ENCODE measurements at regions not wholly inside any gene's neighbourhood (a gene's known extent, or its start where the extent isn't known, plus 50 kb on each side); places are given as distances from the start of the nearest gene placed in this dataset.
"Not testable (repeated sequence)": the region's sequence is repeated elsewhere in the genome, so short reads cannot be mapped to it uniquely, and the experiment has no call there.

- not testable (repeated sequence) for DNase-seq
Measured at GRCh38 chr16:13336907-13337881, 435.8 kb downstream of the SHISA9 start.

- no peak for DNase-seq
Measured at GRCh38 chr16:13338044-13338443, 436.6 kb downstream of the SHISA9 start.

GRCh38 chr16:13342675-13343074, 441.3 kb downstream of the SHISA9 start:
- DNase-seq, result no peak

- no peak for DNase-seq
Measured at GRCh38 chr16:13344001-13344400, 442.6 kb downstream of the SHISA9 start.

- no peak for DNase-seq
Measured at GRCh38 chr16:13348416-13348815, 447.0 kb downstream of the SHISA9 start.

- DNase-seq, result no peak
Measured at GRCh38 chr16:13350000-13350399, 448.6 kb downstream of the SHISA9 start.

- DNase-seq, result no peak
Measured at GRCh38 chr16:13351181-13351580, 449.8 kb downstream of the SHISA9 start.

- DNase-seq, result no peak
Measured at GRCh38 chr16:13351601-13352217, 450.3 kb downstream of the SHISA9 start.

GRCh38 chr16:13352796-13353195, 451.4 kb downstream of the SHISA9 start:
- not testable (repeated sequence) for DNase-seq

GRCh38 chr16:13357842-13358241, 456.4 kb downstream of the SHISA9 start:
- not testable (repeated sequence) for DNase-seq

GRCh38 chr16:13359835-13360234, 458.4 kb downstream of the SHISA9 start:
- DNase-seq, result no peak

- no peak for DNase-seq
Measured at GRCh38 chr16:13372421-13372820, 471.0 kb downstream of the SHISA9 start.

GRCh38 chr16:13376174-13376573, 474.8 kb downstream of the SHISA9 start:
- DNase-seq, result no peak

GRCh38 chr16:13377143-13377542, 475.7 kb downstream of the SHISA9 start:
- DNase-seq, result no peak

- no peak for DNase-seq
Measured at GRCh38 chr16:13378151-13378550, 476.8 kb downstream of the SHISA9 start.

GRCh38 chr16:13379266-13379665, 477.9 kb downstream of the SHISA9 start:
- no peak for DNase-seq

GRCh38 chr16:13385156-13386040, 484.0 kb downstream of the SHISA9 start:
- DNase-seq, result not testable (repeated sequence)

GRCh38 chr16:13390093-13390985, 488.9 kb downstream of the SHISA9 start:
- DNase-seq, result peak; percentile 50

GRCh38 chr16:13390986-13391305, 489.5 kb downstream of the SHISA9 start:
- DNase-seq, result no peak

- DNase-seq, result no peak
Measured at GRCh38 chr16:13391337-13391736, 489.9 kb downstream of the SHISA9 start.

GRCh38 chr16:13392341-13392740, 490.9 kb downstream of the SHISA9 start:
- no peak for DNase-seq

- DNase-seq, result no peak
Measured at GRCh38 chr16:13393816-13394215, 492.4 kb downstream of the SHISA9 start.
